Iris pigment epithelial cell (primary cell): ENCODE measurements at regions not wholly inside any gene's neighbourhood (a gene's known extent, or its start where the extent isn't known, plus 50 kb on each side); places are given as distances from the start of the nearest gene placed in this dataset.
"Not testable (repeated sequence)": the region's sequence is repeated elsewhere in the genome, so short reads cannot be mapped to it uniquely, and the experiment has no call there.

Experiments used
- DNase-seq: peaks from one replicate; pipeline ENCODE4 v3.0.0-alpha.2; 2011; ENCODE audit warnings: low read depth

DNA sequence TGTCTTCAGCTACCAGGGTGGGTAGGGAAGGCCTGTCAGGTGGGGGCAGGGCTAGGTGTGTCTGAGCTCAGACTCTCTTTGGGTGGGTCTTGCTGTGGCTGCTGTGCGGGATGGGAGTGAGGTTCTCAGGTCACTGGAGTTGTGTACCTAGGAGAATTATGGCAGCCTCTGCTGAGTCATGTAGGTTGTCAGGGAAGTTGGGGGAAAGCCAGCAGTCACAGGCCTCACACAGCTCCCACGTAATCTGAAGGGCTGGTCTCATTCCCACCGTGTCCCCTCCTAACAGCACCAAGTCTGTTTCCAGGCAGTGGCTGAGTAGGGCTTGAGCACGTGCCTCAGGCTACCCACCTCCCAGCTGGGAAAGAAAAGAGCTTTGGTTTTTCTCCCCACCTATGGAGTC, 67.0 kb downstream of the CHCHD4 start:
- DNase-seq: no peak

DNA sequence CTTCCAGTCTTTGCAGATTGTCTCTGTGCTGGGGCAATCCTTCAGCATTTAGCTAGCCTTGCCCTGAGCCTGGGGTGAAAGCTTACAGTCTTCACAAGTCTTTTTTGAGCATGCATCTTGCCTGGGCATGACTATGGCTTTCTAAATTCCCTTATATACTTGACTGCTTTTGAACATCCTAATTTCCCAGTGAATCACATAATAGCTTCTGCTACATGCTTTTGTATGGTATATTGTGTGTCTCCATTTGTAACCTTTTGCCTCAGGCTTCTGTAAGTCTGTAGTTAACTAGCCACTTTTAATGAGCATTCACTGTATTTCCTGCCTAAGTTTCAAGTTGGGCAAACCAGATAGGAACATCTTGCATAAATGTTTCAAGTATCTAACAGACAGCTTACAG, 76.8 kb downstream of the CHCHD4 start:
- no peak for DNase-seq

DNA sequence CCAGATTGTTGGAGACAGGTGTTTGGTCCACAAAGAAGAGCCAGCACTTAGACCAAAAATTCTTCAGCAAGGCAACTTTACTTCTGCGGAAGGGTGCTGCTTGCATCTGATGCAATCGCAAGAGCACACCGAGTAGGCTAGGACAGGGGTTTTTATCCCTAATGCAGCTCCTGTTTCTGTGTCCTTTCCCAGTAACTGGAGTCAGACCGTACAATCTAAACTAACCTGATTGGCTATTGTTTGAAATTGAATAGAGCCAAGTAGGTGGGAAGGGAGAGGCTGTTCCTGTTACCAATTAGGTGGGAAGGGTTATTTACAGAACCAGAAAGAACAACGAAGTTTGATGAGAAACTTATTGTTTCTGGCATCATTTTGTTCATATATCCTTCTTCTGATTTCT, 77.6 kb downstream of the CHCHD4 start:
- no peak for DNase-seq

DNA sequence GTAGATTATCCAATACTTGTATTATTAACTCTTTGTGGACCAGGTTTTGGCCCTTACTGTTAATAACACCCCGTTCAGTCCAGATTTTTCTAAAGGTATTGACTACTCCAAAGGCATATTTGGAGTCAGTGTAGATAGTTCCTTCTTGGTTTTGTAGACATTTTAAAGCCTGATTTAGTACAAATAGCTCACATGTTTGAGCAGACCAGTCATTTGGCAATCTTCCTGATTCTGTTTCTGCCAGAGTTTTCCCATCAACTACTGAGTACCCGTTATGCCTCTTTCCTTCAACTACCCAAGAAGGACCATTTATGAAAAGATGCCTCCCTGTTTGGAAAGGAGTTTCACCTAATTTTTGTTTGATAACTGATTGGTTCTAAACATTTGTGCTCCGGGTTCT, 82.0 kb downstream of the CHCHD4 start:
- DNase-seq: peak; percentile 48

DNA sequence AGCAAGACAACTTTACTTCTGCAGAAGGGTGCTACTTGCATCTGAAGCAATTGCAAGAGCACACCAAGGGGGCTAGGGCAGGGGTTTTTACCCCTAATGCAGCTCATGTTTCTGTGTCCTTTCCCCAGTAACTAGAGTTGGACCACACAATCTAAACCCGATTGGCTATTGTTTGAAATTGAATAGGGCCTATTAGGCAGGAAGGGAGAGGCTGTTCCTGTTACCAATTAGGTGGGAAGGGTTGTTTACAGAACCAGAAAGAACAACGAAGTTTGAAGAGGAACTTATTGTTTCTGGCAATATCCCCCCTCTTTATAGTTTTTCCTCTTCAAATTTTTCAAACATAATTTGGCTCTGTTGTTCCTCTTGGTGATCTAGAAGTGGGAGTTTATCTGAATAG, 85.5 kb downstream of the CHCHD4 start:
- DNase-seq: no peak

DNA sequence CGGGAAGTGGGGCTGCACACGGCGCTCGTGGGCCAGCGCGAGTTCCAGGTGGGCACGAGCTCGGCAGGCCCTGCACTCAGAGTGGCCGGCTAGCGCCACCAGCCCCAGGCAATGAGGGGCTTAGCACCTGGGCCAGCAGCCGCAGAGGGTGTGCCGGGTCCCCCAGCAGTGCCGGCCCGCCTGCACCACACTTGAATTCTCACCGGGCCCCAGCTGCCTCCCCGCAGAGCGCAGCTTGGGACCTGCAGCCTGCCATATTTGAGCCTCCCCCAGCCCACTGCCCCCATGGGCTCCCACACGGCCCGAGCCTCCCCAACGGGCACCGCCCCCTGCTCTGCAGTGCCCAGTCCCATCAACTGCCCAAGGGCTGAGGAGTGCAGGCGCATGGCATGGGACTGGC, 87.5 kb downstream of the CHCHD4 start:
- no peak for DNase-seq

DNA sequence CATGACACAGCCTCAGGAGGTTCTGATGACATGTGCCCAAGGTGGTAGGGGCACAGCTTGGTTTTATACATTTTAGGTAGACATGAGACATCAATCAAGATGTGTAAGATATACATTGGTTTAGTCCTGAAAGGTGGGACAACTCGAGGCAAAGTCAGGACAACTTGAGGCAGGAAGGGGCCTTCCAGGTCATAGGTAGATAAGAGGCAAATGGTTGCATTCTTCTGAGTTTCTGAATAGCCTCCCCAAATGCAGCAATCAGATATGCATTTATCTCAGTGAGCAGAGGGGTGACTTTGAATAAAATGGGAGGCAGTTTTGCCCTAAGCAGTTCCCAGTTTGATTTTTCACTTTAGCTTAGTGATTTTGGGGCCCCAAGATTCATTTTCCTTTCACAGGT, 91.6 kb downstream of the CHCHD4 start:
- DNase-seq: no peak

DNA sequence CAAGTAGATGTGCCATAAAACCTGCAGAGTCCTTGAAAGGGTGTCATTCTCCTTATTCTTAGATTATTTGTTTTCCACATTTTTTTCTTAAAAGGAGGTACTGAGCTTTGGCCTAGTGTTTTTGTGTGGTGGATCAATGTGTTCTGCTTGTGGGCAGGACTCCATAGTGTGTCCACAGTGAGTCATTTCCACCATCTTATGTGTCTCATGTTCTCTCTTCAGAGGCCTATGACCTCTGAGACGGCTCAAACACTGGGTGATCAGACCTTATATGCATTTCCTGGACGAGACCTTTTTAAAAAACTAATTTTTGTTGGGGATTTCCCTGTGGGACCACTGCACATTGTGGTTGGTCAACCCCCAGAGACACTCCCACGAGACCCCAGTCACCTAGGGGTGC, 93.4 kb downstream of the CHCHD4 start:
- peak; percentile 34 for DNase-seq

DNA sequence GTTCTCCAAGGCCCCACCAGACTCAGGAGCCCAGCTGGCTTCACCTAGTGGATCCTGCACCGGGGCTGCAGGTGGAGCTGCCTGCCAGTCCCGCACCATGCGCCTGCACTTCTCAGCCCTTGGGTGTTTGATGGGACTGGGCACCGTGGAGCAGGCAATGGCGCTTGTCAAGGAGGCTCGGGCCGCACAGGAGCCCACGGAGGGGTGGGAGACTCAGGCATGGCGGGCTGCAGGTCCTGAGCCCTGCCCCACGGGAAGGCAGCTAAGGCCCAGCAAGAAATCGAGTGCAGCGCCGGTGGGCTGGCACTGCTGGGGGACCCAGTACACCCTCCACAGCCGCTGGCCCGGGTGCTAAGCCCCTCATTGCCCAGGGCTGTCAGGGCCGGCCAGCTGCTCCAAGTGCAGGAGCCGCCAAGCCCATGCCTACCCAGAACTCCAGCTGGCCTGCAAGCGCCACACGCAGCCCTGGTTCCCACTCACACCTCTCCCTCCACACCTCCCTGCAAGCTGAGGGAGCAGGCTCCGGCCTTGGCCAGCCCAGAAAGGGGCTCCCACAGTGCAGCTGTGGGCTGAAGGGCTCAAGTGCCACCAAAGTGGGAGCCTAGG, 95.2 kb downstream of the CHCHD4 start:
- not testable (repeated sequence) for DNase-seq

DNA sequence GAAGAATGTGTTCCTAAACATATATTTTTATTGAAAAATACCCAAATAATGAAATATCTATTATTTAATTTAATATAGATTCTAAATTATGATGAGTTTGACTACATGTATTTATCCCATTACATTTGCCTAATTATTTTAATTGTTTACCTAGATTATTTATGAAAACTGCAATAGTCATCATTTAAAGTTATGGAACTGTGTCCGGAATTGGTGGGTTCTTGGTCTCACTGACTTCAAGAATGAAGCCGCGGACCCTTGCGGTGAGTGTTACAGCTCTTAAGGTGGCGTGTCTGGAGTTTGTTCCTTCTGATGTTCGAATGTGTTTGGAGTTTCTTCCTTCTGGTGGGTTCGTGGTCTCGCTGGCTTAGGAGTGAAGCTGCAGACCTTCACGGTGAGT, 96.5 kb downstream of the CHCHD4 start:
- not testable (repeated sequence) for DNase-seq

DNA sequence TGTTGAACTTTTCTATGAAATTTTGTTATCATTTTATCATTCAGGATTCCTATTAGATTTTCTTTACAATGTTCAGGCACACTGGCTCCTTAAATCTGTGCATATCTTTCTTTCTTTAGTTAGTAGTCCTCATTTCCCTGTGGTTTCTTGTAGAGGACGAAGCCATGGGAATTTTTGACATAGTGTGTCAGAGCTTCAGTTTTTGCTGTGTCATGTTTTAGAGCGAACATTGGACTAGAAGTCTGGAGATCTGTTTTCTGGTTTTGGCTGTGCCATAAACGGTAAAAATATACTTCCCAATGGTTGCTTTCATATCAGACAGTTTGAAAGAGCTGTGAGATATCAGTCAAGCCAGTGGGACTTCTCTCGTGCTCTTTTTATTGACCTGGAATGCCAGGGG, 105.2 kb downstream of the CHCHD4 start:
- DNase-seq: no peak

DNA sequence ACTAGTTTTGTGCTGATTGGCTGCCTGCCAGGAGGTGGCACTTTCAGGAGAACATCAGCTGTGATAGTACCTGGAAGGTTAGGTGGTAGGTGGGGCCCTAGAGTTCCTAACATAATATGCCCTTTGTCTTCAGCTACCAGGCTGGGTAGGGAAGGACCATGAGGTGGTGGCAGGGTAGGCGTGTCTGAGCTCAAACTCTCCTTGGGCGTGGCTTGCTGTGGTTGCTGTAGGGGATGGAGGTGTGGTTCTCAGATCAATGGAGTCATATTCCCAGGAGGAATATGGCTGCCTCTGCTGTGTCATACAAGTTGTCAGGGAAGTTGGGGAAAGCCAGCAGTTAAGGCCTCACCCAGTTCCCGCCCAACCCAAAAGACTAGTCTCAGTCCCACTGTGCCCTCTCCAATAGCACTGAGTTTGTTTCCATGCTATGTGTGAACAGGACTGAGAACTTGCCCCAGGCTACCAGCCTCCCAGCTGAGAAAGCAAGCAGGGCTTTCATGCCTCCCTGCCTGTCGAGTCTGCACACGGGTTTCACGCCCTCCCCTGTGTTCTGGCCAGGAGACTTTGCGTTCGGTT, 107.7 kb downstream of the CHCHD4 start:
- no peak for DNase-seq

DNA sequence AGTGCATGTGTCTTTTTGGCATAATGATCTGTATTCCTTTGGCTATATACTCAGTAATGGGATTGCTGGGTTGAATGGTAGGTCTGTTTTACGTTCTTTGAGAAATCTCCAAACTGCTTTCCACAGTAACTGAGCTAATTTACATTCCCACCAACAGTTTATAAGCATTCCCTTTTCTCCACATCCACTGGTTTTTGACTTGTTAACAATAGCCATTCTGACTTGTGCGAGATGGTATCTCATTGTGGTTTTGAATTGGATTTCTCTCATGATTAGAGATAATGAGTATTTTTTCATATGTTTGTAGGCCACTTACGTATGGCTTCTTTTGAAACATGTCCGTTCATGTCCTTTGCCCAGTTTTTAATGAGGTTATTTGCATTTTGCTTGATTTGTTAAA, 117.7 kb downstream of the CHCHD4 start:
- DNase-seq: no peak

DNA sequence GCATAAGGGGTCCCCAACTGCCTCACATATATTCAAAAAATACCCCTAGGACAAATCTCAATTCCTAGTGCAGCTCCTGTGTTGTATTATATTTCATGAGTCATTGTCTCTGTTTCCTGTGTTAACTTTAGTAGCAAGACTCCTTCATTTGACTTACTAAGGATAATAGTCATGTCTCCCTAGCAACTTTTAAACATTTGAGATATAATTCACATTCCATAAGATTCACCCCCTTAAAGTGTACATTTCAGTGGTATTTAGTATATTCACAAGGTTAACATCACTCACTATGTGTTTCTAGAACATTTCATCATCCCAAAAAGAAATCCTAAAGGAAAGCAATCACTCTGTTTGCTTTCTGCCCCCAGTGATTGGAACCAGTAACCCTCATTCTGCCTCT, 121.3 kb upstream of the WNT7A start:
- peak; percentile 35 for DNase-seq

DNA sequence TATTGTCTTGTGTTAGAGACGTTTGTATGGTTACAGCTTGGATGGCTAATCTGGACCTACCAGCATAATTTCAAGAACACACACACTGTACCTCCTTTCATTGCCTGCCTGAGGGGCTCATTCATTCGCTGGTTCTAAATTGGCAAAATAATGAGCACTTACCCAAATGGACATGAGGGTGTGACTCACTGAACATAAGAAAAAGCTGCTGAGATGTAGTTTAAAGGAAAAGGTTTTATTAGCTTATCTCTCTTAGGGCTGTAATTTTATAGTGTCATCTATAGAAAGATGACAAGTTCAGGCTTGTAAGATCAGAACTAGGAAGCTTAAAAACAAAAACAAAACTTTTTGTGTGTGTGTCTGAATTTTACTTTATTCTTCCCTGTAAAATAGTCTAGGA, 120.7 kb upstream of the WNT7A start:
- peak; percentile 1 for DNase-seq

DNA sequence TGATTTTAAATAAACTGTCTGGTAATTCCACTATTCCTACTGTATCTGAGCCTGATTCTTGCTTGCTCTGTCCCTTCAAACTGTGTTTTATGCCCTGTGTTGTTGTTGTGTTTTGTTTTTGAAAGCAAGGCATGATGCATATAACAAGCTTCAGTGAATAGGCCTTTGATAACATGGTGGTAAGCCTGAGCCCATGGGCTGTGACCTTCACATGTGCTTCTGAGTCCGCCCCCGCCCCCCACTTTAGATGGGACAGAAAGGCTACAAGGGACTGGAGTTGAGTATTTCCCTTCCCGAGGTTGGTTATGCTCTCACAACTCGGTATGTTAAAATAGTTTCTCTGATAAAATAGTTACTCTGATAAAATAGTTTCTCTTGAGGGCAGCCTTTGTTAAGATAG, 119.0 kb upstream of the WNT7A start:
- no peak for DNase-seq

DNA sequence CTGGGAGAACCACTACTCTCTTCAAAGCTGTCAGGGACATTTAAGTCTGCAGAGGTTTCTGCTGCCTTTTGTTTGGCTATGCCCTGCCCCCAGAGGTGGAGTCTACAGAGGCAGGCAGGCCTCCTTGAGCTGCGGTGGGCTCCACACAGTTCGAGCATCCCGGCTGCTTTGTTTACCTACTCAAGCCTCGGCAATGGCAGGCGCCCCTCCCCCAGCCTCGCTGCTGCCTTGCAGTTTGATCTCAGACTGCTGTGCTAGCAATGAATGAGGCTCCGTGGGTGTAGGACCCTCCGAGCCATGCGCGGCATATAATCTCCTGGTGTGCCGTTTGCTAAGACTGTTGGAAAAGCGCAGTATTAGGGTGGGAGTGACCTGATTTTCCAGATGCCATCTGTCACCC, 115.3 kb upstream of the WNT7A start:
- DNase-seq: not testable (repeated sequence)

DNA sequence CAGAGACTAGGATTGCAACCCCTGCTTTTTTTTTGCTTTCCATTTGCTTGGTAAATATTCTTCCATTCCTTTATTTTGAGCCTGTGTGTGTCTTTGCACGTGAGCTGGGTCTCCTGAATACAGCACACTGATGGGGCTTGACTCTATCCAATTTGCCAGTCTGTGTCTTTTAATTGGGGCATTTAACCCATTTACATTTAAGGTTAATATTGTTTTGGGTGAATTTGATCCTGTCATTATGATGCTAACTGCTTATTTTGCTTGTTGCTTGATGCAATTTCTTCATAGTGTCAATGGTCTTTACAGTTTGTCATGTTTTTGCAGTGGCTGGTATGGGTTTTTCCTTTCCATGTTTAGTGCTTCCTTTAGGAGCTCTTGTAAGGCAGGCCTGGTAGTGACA, 109.1 kb upstream of the WNT7A start:
- DNase-seq: not testable (repeated sequence)

DNA sequence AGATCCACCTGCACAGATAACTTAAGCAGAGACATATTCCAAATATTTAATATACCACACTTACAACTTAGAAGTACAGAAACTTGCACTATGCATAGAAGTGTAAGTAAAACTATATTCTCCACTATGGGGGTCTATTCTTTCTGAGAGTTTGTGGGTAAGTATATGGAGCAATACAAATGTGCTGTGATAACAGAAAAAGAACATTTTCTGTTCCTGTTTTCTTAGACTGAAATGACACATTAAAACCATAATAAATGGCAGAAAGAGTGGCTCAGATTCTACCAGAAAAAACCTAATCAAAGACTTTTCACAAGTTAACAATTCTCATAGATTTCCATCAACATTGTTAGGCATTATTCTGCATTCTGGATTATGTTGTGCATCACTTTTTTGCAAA, 96.6 kb upstream of the WNT7A start:
- no peak for DNase-seq

DNA sequence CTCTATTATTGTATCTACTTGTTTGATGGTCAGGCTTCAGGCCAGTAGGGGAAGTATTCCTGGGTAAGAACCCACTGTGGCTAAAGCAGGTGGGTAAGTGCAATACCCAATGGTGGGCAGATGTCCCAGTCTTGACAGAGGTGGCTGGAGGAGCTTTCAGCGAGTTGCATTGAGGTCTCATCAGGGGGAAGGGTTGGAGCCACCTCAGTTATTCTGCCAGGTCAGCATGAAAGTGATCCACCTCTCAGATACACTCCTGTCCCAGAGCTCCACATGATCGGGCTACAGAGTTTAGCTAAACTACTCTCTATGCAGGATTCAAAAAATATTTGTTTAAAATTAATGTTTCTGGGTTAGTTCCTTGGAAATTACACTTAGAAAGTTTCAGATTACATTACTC, 95.8 kb upstream of the WNT7A start:
- DNase-seq: no peak

DNA sequence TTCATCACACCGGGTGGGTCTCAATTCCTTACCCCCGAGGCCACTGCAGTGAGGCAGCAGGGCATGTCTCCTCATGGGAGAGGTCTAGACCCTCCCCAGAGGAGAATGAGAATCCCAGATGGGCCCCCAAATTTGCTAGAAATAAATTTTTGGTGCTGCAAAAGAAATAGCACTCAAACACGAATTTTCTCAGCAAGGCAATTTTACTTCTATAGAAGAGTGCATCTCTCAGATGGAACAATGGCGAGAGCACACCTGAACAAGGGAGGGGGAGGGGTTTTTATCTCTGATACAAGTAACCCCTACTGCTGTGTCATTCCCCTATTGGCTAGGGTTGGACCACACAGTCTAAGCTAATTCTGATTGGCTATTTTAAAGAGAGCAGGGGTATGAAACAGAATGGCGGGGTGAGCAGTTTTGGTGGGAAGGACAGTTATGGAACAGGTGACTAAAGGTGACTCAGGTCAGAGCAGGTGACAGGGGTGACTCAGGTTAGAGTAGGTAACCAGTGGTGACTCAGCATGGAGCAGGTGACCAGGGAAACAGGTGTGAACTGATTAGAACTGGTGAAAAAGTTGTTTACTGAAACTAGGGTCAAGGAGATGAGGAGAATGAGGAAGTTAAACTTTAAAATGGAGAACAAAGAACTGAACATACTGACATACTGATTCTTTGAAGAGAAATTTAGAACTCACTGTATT, 93.0 kb upstream of the WNT7A start:
- no peak for DNase-seq

DNA sequence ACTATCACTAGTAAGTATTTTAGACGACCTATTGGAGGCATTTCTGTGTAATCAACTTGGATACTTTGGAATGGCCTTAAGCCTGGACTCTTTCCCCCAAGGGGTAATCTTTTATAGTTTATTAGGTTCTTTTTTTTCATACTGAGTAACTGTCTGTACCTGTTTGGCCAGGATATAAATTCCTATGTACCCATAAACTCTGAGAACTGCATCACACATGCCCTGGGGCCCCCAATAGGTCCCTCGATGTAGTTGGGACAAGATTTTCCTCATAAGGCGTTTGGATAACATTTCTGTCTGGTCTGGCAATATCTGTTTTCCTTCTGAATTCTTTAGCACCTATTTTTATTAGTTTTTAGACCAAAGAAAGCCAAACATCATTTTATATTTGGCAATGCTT, 86.4 kb upstream of the WNT7A start:
- DNase-seq: no peak

DNA sequence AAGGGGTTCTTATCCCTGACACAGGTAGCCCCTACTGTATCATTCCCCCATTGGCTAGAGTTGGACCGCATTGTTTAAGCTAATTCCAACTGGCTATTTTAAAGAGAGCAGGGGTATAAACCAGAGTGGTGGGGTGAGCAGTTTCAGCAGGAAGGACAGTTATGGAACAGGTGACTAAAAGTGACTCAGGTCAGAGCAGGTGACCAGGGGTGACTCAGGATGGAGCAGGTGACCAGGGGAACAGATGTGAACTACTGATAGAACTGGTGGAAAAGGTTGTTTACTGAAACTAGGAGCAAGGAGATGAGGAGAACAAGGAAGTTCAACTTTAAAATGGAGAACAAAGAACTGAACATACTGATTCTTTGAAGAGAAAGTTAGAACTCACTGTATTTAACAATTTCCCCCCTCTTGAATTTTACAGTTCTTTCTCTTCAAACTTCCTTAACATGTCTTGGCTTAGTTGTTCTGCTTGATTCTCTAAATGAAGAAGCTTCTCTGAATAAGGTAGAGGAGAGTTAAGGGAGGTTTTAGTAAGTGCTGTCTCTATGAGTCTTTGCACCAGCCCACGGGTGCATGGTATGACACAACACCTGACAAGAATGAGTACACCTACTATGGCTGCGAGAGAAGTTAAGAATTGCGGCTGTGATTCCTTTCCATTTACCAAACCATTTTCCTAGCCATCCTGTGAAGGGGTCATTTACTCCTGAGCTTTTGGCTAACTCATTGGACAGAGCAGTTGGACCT, 83.4 kb upstream of the WNT7A start:
- no peak for DNase-seq
